ENCODE measurements at regions not wholly inside any gene's neighbourhood (a gene's known extent, or its start where the extent isn't known, plus 50 kb on each side); places are given as distances from the start of the nearest gene placed in this dataset.

DNA sequence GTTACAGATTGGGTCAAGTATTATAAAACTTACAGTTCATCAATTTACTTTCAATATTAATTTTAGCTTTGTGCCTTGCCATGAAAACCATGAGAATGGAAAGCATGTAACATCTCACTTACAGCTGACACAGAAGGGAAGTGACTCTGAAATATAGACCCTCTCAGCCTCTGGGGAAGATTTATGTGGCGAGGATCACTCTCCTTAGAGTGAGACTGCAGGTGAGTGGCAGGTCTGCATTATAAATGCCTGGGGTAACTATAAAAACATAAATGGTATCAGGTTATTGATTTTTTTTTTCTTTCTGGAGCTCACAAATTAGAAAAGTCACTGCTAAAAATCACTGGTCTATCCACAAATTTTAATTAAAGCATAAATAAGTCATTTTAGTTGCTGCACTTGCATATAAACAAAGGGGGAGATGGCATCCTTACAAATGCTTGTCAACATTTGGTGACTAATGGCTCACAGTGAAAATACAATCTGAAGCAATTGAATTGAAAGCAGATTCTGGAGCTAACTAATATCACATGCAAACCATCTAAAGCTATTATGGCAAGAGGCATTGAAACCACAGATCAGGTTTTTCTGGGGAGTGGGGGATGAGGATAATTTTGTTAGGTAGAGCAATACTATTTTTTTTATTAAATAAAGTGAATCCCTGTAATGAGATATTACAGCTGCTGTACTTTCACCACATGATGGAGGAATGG is 200.9 kb downstream of the TM2D1 start:
- no peaks in the 10 kb centered on the region for H3K36me3 ChIP-seq
- no peaks in the 10 kb centered on the region for H3K27me3 ChIP-seq
- TF ChIP-seq POLR2A (IDR thresholded peaks at IDR 0.05; ENCODE audit: low read depth) (no peak), EP300 (IDR thresholded peaks at IDR 0.05) (no peak)
- TF ChIP-seq, protein P1, sequence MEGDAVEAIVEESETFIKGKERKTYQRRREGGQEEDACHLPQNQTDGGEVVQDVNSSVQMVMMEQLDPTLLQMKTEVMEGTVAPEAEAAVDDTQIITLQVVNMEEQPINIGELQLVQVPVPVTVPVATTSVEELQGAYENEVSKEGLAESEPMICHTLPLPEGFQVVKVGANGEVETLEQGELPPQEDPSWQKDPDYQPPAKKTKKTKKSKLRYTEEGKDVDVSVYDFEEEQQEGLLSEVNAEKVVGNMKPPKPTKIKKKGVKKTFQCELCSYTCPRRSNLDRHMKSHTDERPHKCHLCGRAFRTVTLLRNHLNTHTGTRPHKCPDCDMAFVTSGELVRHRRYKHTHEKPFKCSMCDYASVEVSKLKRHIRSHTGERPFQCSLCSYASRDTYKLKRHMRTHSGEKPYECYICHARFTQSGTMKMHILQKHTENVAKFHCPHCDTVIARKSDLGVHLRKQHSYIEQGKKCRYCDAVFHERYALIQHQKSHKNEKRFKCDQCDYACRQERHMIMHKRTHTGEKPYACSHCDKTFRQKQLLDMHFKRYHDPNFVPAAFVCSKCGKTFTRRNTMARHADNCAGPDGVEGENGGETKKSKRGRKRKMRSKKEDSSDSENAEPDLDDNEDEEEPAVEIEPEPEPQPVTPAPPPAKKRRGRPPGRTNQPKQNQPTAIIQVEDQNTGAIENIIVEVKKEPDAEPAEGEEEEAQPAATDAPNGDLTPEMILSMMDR (IDR thresholded peaks at IDR 0.05) = no peak
- intact Hi-C loops (cut with DNase I) = no loop called here
- no peak overlapping the region for H3K4me3 ChIP-seq
- H3K27ac ChIP-seq (replicated peaks in 1 of 4) = no peak overlapping the region
- H3K4me1 ChIP-seq = no peaks in the 10 kb centered on the region
- H3K9me3 ChIP-seq = no peaks in the 10 kb centered on the region
- DNase-seq (ENCODE audit: extremely low spot score) = no peak
- 82% methylated on average over 1 of the region's 1 CpG for WGBS

DNA sequence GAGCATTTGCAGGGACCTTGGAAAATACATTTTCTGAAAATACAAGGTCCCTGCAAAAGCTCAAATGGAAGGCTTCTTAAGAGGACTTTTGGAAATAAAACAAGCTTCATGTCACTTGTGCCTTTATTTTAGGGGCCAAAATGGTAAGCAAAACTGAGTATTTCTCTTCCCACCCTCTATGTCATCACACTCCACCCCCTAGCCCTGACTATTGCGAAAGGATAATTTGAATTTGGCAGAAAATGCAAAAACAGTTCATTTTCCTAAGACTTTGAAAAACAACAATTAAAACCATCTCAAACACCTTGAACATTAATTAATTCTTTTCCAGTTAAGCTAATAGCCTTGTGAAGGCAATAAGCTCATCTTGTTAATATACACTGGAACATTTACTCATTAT is 201.7 kb downstream of the TM2D1 start:
- no peak overlapping the region for H3K4me3 ChIP-seq
- WGBS = 84% methylated on average over 1 of the region's 1 CpG
- no peak for TF ChIP-seq POLR2AphosphoS5 (IDR thresholded peaks at IDR 0.05)
- TF ChIP-seq, protein P1 (IDR thresholded peaks at IDR 0.05) = no peak
- no peaks in the 10 kb centered on the region for H3K9me3 ChIP-seq
- H3K27me3 ChIP-seq = no peaks in the 10 kb centered on the region
- no peak overlapping the region for H3K27ac ChIP-seq (replicated peaks in 1 of 4)
- H3K36me3 ChIP-seq = no peaks in the 10 kb centered on the region
- intact Hi-C loops (cut with DNase I) = no loop called here
- no peaks in the 10 kb centered on the region for H3K4me1 ChIP-seq
- DNase-seq (ENCODE audit: extremely low spot score) = no peak

DNA sequence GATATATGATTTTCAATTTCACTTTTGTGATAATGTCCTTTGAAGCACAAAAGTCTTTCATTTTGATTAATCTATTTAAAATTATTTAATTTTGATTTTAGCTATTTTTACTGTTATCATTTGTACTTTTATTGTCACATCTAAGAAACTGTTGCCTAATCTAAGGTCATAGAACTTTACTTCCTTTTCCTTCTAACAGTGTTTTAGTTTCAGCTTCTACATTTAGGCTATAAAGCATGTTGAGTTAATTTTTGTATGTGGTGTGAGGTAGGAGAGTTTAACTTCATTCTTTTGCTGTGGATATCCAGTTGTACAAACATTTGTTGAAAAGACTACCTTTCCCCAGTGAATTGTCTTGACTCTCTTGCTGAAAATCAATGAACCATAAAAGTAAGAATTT is 204.5 kb downstream of the TM2D1 start:
- intact Hi-C loops (cut with DNase I) = no loop called here
- Histone ChIP-seq H3K27me3 (no peaks in the 10 kb centered on the region), H3K27ac (replicated peaks in 1 of 4) (no peak overlapping the region), H3K9me3 (no peaks in the 10 kb centered on the region), H3K4me3 (no peak overlapping the region), H3K4me1 (no peaks in the 10 kb centered on the region), H3K36me3 (no peaks in the 10 kb centered on the region)
- no peak for DNase-seq (ENCODE audit: extremely low spot score)
- TF ChIP-seq EP300 (IDR thresholded peaks at IDR 0.05) (no peak), POLR2A (IDR thresholded peaks at IDR 0.05; ENCODE audit: low read depth) (no peak), POLR2AphosphoS5 (IDR thresholded peaks at IDR 0.05) (no peak)
- TF ChIP-seq, protein P1 (IDR thresholded peaks at IDR 0.05) = no peak

DNA sequence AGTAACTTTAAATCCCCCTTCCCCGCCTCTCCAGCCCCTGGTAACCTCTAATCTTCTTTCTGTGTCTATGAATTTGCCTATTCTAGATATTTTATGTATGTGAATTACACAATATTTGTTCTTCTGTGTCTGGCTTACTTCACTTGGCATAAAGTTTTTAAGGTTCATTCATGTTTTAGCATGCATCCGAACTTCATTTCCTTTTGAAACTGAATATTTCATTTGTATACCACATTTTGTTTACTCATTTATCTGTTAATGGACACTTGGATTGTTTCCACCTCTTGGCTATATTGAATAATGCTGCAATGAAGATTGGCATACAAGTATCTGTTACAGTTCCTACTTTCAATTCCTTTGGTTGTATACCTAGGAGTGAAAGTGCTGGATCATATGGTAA is 205.3 kb downstream of the TM2D1 start:
- H3K4me3 ChIP-seq = no peak overlapping the region
- H3K4me1 ChIP-seq = no peaks in the 10 kb centered on the region
- TF ChIP-seq POLR2A (IDR thresholded peaks at IDR 0.05; ENCODE audit: low read depth) (no peak), EP300 (IDR thresholded peaks at IDR 0.05) (no peak), POLR2AphosphoS5 (IDR thresholded peaks at IDR 0.05) (no peak)
- TF ChIP-seq, protein P1 (IDR thresholded peaks at IDR 0.05) = no peak
- 84% methylated on average over 2 of the region's 2 CpGs for WGBS
- H3K27ac ChIP-seq (replicated peaks in 1 of 4) = no peak overlapping the region
- intact Hi-C loops (cut with DNase I) = no loop called here
- H3K36me3 ChIP-seq = no peaks in the 10 kb centered on the region
- H3K9me3 ChIP-seq = no peaks in the 10 kb centered on the region
- no peaks in the 10 kb centered on the region for H3K27me3 ChIP-seq
- DNase-seq (ENCODE audit: extremely low spot score) = no peak

All from esophagus muscularis mucosa (tissue), 4 donors.